GM21786 (cell line): ENCODE measurements at regions not wholly inside any gene's neighbourhood (a gene's known extent, or its start where the extent isn't known, plus 50 kb on each side); places are given as distances from the start of the nearest gene placed in this dataset.
"Not testable (repeated sequence)": the region's sequence is repeated elsewhere in the genome, so short reads cannot be mapped to it uniquely, and the experiment has no call there.

Experiments used
- ATAC-seq: cut with Tn5 transposase; IDR thresholded peaks from one replicate; pipeline ENCODE4 v1.9.1; 2021; ENCODE audit not compliant: unreplicated experiment

- no peak for ATAC-seq
Measured at GRCh38 chr7:142539901-142540300, 209.4 kb upstream of the PRSS1 start.

- no peak for ATAC-seq
Measured at GRCh38 chr7:142537760-142538159, 211.5 kb upstream of the PRSS1 start.

GRCh38 chr7:142535123-142535779 is 214.0 kb upstream of the PRSS1 start:
- ATAC-seq = peak; percentile 92

GRCh38 chr7:142534726-142535122 is 214.5 kb upstream of the PRSS1 start:
- no peak for ATAC-seq

- ATAC-seq = no peak
Measured at GRCh38 chr7:142533920-142534319, 215.4 kb upstream of the PRSS1 start.

GRCh38 chr7:142529591-142529990 is 219.7 kb upstream of the PRSS1 start:
- no peak for ATAC-seq

- no peak for ATAC-seq
Measured at GRCh38 chr7:142528608-142529408, 220.5 kb upstream of the PRSS1 start.

GRCh38 chr7:142523821-142524460 is 225.3 kb upstream of the PRSS1 start:
- no peak for ATAC-seq

GRCh38 chr7:142522735-142523134 is 226.5 kb upstream of the PRSS1 start:
- no peak for ATAC-seq

GRCh38 chr7:142520885-142521284 is 228.4 kb upstream of the PRSS1 start:
- not testable (repeated sequence) for ATAC-seq

- not testable (repeated sequence) for ATAC-seq
Measured at GRCh38 chr7:142520455-142520854, 228.8 kb upstream of the PRSS1 start.

- ATAC-seq = no peak
Measured at GRCh38 chr7:142519079-142520078, 229.9 kb upstream of the PRSS1 start.

- peak; percentile 92 for ATAC-seq
Measured at GRCh38 chr7:142516038-142516501, 233.2 kb upstream of the PRSS1 start.

- not testable (repeated sequence) for ATAC-seq
Measured at GRCh38 chr7:142514716-142515115, 234.6 kb upstream of the PRSS1 start.

- ATAC-seq = no peak
Measured at GRCh38 chr7:142513178-142513955, 235.9 kb upstream of the PRSS1 start.

GRCh38 chr7:142511801-142512200 is 237.5 kb upstream of the PRSS1 start:
- ATAC-seq = no peak

- ATAC-seq = no peak
Measured at GRCh38 chr7:142511374-142511773, 237.9 kb upstream of the PRSS1 start.

GRCh38 chr7:142509235-142509634 is 240.0 kb upstream of the PRSS1 start:
- ATAC-seq = not testable (repeated sequence)

GRCh38 chr7:142508251-142508650 is 241.0 kb upstream of the PRSS1 start:
- ATAC-seq = no peak

GRCh38 chr7:142507799-142508198 is 241.5 kb upstream of the PRSS1 start:
- no peak for ATAC-seq
